ENCODE measurements at regions not wholly inside any gene's neighbourhood (a gene's known extent, or its start where the extent isn't known, plus 50 kb on each side); places are given as distances from the start of the nearest gene placed in this dataset.

DNA sequence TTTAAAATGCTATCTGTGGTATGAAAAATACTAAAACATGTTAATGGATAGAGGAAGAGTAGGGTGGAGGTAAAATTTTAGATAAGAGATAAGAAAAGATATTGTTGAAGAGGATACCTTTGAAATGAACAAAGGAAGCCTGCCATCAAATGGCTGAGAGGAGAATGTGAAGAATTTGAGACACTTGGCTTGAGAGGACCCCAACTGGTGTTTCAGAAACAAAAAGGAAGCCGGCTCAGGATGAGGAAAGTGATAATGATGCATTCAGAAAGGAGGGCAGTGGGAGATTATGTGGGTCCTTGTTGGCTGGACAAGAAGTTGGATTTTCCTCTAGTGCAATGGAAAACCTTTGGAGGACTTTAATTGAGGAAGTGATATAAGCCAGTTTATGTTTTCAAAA, 264.4 kb downstream of the DUSP6 start:
- no peak for DNase-seq

DNA sequence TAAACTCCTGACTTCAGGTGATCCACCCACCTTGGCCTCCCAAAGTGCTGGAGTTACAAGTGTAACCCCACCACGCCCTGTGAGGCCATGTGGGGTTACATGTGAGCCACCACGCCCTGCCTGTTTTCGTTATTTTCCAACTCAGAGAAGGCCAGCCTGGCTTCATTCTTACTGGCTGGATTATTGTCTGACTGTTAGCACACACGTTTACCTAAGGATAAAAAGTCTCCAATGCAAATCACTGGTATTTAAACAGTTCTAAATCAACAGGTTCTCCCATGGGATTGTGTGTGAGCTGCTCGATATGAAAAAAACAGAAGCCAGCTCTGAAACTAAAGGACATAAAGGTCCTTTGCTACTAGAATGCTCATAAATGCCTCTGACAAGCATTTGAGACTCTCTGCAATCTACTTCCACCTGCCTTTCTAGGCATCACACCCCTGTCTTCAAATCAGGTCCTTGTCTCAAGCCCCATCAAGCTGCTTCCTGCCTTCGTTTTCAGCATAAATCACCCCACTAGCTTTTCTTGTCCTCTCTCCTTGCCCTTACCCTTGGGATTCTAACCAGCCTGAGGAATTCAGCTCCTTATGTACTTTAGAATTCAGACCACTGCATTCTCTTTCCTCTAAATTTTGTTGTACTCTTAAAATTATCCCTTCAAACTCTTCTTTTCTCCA, 265.0 kb downstream of the DUSP6 start:
- peak in 2 of 3 experiments; percentile 14 to 41 for DNase-seq

DNA sequence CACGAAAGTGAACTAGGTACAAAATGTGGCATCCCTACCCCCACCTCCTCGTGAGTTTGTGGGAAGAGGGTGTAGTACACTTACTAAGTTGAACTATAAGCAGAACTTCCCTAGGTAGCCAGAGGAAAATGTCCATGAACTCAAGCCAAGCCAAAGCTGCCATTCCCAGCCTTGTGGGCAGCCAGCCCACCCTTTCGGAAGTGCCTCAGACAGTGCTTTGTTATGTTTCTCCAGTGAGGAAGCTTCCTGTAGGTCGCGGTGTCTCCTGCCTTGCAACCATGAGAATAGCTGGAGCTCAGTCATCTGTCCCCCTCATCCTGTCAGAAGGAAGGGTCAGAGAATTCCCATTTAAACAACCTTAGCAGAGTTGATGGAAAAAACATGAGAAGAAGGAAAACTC, 266.9 kb downstream of the DUSP6 start:
- DNase-seq = no peak

DNA sequence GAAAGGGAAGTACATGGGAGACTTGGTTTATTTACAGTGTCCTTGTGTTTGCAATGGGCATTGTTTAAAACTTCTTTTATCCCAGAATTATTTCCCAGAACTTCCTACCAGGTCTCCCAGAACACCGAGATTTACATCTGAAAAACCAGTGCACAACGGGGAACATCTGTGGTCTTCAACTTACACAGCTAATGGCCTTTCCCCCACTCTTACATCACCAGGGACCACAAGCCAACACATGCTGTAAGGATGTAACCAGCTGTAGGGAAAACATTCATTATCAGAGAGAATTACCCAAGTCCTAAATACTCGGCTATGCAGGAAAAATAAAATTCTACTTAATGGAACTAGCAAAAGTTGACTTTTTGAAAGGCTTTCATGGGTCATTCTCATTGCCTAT, 267.6 kb downstream of the DUSP6 start:
- no peak for DNase-seq

DNA sequence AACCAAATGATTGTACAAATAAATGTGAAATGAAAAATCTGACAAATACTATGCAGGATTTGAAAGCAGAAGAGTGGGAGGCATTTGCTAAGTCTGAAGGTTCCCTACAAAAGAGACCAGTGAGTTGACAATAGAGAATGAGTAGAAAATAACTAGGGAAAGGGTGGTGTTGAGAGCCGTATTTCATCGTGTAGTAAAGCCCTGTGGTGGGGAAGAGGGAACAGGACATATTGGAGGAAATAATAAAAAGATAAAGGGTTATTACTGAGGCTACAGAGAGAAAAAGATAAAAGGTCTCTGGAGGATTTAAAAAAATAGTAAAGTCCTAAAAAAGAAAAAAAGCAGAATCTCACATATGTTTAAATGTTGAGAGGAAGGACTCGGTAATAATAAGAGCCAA, 268.8 kb downstream of the DUSP6 start:
- no peak for DNase-seq

DNA sequence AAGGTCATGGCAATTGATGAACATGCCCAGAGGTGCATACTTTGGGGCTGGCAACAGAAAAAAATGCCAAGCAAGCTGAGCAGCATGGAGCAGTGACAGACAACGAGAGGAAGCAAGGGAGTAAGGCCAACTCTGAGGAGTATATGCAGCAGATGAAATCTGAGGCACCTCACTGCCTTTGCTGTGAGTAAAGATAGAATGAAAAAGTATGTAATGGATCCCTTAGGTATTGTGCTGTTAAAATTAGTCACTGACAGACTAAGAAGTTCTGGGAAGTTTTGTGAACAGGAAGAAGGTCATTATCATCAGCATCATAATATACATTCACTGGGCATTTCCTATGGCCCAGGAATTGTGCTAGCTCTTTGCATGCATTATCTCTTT, 269.9 kb downstream of the DUSP6 start:
- no peak for DNase-seq

DNA sequence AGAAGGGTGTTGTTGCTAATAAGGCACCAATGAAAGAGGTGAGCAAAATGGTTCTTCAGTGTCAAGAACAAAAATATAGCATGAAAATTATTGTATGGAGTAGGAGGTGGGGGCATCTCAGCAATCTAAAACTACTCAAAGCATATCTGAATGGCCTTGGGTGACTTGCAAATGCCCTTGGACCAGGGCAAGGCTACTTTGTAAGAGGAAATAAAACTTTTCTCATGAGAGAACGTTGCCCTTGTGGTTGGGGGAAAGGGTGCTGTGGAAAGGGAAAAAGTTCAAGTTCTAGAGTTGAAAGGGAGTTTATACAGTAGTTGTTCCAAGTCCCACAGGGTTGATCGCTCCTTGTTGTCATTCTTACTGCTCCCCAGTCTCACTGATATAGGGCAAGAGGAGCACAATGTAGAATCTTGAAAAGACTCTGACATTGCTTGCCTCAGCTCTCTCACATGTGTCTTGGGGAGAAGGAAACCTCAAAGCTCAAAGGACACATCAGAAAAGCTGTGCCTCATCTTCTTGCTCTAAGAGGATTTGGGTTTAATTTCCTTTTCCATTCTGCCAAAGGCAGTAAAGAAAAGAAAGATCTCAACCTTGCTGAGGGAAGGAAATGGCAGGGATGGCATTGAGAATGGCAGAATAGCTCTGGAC, 270.5 kb downstream of the DUSP6 start:
- DNase-seq = no peak

DNA sequence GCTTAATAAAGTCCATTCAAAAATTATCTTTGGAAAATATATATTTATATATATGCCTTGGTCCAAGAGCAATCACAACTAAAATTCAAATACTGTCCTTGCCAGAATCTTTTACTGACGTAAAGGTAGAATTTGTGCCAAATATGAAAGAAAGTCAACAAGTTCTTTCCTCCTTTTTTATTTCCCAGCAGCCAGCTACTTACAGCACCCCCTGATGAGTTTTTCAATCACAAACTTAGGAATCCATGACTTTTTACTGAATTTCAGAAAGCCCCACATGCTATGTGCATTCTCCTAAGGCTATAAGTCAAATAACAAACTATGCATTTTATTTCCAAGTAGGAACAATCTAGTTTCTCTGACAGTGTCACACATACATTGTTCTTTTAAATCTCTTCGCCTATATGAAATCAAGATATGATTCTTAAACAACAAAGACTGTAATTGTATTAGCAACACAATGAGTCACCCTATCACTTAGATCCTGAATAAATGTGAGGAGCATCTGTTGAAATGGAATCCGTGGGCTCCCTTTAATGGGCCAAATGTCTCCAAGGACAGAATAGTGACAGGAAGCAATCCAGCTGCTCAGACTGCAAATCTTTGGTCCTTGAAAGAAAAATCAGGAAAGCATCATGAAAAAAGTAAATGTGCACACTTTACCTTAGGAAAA, 271.4 kb downstream of the DUSP6 start:
- no peak for DNase-seq

DNA sequence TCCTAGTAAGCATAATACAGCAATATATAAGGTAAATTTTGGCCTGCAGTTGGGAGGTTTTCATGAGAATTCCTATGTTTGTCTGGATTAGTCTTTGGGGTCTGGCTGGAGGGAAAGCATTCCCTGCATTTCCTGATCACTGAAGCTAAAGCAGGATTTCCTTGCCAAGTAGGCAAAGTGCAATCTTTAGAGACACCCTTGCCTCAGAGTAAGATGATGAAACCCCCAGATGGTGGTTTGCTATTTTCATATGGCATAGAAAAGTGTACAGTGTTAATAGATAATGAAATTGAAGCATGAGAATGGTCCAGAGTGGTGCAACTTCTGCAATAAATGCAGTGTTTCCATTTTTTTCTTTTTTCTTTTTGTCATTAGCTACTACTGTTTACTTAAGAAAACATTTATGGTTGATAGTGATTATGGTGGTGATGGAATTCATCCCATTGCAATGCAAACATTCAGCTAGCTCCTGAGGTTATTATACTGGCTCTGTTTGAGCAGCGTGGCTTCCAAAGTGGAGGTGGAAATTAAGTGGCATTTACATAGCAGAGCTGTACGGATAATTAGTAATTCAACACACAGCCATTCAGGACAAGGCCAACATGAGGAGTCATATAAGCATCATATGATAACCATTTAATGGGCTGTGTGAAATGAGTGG, 276.3 kb downstream of the DUSP6 start:
- DNase-seq = peak in 1 of 3 experiments; percentile 57

DNA sequence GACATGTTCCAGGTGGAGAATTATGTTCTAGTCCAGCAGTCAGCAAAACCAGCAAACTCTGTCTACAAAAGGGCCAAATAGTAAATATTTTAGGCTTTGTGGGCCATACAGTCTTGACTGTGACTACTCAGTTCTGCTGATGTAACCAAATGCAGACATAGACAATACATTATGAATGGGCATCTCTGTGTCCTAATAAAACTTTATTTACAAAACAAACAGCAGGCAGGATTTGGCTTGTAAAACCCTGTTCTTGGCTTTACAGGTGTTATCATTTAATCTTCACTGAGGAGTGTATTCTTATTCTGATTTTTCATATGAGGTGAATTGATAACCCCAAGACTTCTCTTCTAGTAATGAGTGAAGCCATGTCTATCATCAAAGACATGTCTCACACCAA, 278.6 kb downstream of the DUSP6 start:
- DNase-seq = no peak

DNA sequence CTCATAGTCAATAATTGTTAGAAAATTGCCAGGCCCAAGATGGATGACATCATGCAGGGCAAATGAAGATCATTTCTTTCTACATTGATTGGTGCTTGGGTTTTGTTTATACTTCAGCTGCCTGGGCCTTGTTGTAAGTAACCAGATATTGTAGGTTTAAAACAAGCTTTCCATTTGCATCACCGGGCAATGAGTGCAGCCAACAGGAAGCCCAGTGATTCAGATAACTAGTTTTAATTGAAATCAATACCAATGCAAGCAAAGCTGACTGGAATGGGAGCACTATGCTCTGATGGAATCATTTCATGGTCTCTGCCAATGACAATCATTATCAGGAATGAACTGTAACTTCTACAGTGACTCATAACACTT, 279.3 kb downstream of the DUSP6 start:
- peak in 2 of 3 experiments; percentile 17 to 36 for DNase-seq

DNA sequence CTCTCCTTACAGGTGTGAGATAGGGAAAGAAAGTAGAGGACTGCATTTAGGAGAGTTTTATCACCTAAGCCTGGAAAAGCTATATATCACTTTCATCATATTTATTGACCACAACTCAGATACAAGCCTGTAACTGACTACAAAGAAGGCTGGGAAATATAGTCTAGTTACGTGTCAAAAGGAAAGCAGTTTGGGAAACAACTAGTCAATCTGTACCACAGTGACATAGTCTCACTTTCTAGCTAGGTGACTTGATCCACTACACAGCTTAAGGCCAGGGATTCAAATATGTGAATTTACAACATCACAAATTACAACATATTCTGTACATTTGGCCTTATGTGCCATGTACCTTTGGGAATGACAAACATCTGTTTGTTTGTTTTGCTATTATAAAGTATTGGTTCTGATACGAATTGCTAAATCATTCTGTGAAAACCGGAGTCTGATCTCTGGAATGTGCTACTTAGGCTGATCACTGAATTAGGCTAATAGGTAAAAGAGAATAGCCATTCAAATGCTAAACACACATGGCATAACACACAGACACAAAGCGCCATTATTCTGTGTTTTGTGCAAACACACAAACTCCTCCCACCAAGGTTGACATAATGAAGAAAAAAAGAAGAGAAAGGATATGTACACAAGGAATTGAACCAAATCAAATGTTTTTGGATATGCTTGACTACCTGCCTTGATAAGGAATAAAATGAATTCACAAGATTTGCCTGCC, 279.8 kb downstream of the DUSP6 start:
- peak in 1 of 3 experiments; percentile 36 for DNase-seq

DNA sequence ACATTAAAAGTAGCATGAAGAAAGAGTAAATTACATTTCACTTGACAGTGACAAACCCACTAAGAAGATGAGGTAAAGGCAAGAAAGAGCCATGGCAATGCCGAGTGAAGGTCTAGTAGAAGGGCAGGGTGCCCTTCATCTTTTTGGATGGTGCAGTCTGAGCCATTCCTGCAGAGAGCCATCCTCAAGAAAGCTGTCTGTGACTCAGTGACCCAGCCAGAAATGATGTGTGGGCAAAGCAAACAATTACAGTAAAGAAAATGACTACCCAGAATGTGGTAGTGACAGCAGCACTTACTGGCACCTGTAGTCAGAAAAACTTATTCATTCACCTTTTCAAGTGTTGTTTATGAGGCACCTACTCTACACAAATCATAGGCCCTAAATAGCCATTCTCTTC, 281.7 kb downstream of the DUSP6 start:
- DNase-seq = no peak

DNA sequence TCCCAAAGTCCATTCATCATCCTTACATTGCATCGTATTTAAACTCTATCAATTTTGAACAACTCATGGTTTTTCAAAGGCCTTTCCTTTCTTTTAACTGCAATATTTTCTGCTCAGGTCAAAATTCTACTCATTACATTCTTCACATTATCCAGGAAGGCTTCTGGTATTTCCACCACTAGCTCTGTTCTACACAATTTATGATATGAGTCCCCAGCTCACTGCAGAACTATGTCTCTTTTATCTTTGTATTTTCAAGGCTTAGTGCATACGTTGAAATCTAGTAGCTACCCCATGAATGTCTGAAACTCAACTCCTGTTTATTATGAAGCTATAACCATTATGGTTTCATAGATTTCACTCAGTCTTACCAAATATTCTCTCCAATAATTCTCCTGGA, 282.9 kb downstream of the DUSP6 start:
- DNase-seq = no peak

DNA sequence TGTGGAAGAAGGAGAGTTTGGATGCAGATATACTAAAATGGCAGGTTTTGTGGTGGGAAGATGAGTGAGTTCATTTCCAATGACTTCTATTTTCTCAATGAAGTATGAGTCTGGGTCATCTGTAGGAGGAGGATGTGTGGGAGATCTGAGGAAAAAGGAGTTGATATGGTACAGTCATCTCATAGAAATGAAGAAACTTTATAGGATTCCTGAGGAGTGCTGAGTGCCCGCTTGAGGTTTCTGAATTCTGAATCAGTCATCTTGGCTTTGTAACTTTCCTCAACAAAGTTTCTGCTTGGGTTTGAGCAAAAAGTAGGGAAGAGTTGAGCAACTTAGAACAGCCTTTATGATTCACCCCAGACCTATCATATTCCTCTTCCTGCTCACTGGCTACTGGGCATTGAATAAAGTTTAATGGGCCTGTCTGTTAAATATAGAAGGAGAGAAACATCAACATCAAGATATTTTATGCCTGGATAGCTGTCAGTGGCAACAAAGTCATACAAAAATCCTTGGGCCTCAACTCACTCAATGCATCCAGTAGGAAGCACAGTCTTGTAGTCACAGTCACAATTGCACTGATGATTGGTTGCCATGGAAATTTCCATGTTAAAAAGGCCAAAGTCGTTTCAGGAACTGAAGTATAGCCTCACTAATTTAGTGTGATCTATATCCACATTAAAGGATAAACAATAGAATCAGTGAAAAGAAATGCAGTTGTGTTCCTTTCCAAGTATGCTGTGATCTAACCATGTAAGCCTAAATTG, 284.7 kb downstream of the DUSP6 start:
- no peak for DNase-seq

DNA sequence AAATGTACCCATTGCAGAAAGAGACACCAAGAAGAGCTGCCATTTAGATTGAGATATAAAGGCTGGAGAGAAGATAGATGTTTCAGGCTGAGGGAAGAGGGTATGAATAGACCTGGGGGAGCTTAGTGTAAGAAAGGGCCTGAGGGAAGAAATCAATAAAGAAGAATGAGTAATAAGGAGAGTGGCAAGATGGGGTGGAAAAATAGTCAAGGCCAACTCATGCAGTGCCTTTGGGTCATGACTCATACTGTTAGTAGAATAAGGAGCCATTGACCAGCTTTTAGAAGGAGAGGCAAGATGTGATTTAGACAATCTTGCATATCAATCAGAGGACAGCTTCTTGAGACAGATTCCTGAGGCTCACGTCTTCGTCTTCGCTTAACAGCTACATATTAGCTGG, 287.5 kb downstream of the DUSP6 start:
- no peak for DNase-seq

DNA sequence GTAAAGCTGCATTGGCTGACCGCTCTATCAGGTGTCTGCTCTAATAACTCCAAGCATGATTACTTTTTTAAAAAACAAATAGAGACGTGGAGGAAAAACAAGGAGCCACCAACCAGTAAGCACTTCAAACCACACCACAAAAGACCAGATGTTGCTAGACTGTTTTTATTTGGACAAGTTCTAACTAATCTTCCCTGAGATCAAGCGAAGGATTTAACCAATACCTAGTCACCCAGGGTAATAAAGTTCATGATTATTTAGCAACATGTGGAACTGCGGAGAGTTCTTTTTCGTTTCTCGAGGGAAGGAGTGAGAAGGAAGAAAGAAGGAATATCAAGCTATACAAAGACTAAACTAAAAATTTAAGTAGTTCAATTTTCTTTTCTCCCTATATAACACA, 288.1 kb downstream of the DUSP6 start:
- no peak for DNase-seq

DNA sequence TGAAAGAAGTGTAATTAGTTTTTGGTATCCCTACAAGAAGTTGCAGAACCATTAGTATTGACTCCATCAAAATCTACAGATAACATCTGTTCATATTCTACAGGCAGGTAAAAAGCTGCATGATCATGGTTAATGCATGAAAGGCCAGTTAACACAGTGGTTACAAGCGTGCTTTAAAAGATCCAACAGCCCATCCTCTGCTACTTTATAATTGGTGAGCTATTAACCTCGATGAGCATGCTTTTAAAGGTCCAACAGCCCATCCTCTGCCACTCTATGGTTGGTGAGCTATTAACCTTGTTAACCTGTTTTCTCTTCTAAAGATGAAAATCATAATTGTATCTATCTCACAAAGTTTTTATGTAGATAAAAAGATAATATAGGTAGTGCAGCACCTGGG, 289.3 kb downstream of the DUSP6 start:
- DNase-seq = no peak

DNA sequence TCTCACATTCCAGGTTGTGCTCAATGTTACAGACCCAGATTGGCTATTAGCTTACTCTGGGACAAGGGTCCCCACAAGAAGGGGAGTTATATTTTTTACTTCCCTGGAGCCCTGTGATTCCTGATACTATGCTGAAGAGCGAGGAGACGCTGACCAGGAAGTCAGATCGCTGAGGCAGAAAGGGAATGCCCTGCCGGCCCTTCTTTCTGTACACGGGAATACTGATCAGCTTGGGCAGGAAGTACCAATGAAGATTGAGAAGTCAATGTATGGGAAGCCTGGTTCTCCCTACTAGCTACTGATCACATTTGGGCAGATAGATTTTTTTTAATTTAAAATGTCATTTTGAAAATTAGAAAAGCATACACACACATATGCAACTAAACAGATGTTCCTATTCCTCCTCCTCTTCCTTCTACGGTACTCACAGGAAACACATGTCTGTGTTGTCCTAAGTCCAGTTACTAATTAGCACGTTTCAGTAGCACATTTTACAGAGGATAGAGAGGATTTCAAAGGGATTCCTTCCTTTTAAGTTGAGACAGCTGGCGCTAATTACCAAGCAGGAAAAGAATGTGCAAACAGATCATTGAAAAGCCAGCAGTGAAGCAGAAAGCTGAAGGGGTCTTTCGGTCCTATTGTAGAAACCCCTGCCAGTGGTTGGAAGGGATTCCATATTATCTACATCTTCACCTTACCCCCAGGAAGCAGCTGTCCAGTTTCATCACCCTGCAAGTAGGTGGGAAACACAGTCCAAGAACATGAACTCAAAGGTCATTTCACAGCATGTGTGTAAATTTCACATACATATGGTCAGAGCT, 292.4 kb downstream of the DUSP6 start:
- peak in 2 of 3 experiments; percentile 62 to 86 for DNase-seq

DNA sequence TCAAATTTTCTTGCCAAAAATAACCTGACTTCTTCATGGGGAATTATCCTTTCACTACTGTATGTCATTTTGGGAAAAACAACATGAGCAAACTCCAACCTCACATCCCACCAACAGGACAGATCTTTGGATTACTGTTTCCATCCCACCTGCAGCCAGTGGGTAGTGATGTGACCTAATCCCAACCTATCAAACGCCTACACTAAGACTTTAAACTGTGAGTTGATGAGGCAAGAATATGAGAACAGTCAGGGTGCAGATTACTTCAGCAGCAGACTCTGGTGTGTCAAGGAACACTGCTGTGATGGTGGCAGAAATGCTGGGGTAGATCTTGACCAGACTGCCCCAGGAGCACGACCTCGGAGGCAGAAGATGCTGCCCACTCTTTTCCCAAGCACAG, 293.2 kb downstream of the DUSP6 start:
- DNase-seq = no peak

DNA sequence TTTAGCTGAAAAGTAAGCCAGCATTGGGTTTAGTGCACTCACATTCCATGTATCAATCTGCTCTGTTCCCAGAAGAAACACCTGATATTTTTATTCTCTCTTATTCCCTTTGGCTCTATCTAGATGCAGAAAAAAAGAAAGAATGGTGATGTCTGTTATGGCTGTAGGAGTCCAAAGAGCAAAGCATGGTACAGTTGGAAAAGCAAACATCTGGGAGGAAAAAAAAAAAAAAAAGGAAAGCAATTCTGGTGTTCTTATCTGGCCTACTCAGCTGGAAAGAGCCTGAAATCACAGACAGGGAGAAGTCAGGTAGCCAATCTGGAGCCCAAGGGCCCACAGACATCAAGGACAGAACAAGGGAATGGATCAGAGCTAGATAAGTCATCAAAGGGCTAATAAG, 293.9 kb downstream of the DUSP6 start:
- DNase-seq = no peak
